ENCODE measurements at regions not wholly inside any gene's neighbourhood (a gene's known extent, or its start where the extent isn't known, plus 50 kb on each side); places are given as distances from the start of the nearest gene placed in this dataset.

- DNase-seq (ENCODE audit: low spot score), result no peak
Measured at GRCh38 chr5:60374409-60374808, 325.6 kb downstream of the DEPDC1B start.

DNA sequence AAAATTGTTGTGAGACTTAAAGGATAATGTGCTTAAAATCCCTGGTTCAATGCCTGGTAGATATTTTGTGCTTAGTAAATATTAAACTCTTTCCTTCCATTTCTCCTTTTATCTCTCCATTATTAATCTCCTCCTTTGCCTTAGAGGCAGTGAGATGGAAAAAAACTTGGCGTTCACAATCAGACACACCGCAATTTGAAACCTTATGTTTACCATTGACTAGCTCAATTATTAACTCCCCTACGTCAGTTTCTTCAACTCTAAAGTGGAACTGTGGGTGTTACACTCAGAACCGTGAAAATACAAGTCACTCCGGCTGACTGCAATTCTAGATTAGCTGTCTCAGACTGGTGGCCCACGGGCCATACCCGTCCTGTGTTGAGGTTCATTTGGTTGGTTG is 327.2 kb downstream of the DEPDC1B start:
- DNase-seq (ENCODE audit: low spot score), result no peak

DNA sequence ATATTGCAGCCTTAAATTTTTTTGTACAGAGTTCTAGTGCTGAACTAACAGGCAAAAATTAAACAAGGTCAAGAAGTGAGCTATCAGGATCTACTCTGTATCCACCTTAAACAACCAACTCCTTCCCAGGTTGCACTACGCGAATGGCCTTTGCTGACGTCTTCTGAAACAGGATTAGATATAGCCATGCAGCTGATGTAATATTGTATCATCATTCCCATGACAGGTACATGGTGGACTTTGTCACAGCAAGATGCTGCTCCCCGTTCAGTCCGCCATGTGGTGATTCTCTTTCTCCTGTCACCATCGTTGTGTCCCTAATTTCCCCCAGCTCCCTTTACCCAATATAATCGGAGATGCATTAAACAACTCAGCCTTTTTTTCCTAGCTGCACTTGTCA is 328.9 kb downstream of the DEPDC1B start:
- DNase-seq (ENCODE audit: low spot score), result no peak

DNA sequence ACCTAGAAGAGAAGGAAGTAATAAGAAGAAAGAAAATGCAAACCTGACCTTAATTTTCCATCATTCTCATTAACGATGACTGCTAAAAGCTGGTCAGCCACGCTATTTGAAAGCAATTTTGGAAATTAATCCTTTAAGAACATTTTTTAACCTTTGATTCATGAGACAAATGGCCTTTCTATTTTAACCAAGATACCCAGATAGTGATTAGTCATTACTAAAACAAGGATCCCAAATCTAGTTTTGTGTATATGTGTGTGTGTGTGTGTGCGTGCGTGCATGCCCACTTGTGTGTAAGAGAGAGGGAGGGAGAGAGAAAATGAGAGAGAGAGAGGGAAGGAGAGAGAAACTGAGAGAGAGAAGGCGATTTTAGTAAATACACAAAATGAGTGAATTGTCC is 329.5 kb downstream of the DEPDC1B start:
- DNase-seq (ENCODE audit: low spot score), result no peak

DNA sequence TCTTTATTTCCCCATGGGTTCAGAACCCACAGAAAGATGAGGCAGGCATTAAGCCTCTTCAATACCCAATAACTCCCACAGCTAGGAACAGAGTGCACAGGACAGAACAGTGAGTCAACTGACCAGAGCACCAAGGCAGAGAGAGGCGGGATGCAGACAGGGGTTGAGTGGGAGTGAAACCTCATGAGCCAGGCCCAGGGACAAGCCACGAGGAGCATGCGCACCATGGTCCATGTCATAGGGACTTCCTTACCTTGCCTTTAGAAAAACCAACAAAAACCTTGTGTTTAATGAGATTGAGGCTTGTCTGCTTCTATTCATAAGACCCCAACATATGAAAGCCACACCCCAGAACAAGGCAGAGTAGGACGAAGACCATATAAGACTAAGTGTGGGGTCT is 330.6 kb downstream of the DEPDC1B start:
- DNase-seq (ENCODE audit: low spot score), result no peak

DNA sequence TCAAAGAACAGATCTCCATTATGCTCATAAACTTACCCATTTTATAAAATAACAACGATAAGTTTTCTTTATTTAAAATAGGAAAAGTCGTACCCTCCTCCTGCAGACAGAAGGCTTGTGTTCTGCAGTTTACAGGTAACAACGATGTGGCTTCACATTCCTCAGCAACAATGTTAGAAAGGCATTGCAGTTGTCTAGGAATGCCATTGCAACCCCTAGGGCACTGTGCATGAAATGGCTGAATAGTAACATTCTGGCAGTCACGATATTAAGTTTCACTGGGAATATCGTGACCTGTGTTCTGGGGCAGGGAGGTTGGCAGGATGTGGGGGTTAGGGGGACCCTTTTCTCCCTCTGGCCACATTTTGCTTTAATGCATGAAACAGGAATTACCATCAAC is 331.9 kb downstream of the DEPDC1B start:
- no peak for DNase-seq (ENCODE audit: low spot score)

DNA sequence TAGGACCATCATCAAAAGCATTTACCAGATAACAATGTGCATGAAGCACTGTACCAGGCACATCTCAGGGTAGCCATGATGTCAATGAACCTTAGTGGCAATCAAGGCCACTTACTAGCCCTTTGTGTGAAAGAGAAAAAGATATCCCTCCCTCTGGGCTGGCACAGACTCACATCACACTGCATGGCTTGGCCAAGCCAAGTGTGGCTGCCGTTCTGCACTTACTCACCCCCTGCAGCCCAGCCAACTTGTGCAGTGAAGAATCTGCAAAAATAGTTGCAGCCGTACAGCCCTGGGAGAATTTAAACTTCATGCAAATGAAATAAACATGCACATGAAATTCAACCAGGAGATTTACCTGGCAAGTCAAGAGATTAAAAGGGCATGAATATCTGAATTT is 333.5 kb downstream of the DEPDC1B start:
- DNase-seq (ENCODE audit: low spot score), result no peak

- DNase-seq (ENCODE audit: low spot score), result peak; percentile 3
Measured at GRCh38 chr5:60365001-60365400, 335.0 kb downstream of the DEPDC1B start.

- DNase-seq (ENCODE audit: low spot score), result no peak
Measured at GRCh38 chr5:60362158-60362557, 337.8 kb downstream of the DEPDC1B start.

GRCh38 chr5:60360355-60360754 is 339.6 kb downstream of the DEPDC1B start:
- DNase-seq (ENCODE audit: low spot score), result no peak

GRCh38 chr5:60357302-60357701 is 342.7 kb downstream of the DEPDC1B start:
- DNase-seq (ENCODE audit: low spot score), result no peak

- DNase-seq (ENCODE audit: low spot score), result no peak
Measured at GRCh38 chr5:60356745-60357144, 343.2 kb downstream of the DEPDC1B start.

GRCh38 chr5:60355181-60355580 is 344.8 kb downstream of the DEPDC1B start:
- DNase-seq (ENCODE audit: low spot score), result no peak

DNA sequence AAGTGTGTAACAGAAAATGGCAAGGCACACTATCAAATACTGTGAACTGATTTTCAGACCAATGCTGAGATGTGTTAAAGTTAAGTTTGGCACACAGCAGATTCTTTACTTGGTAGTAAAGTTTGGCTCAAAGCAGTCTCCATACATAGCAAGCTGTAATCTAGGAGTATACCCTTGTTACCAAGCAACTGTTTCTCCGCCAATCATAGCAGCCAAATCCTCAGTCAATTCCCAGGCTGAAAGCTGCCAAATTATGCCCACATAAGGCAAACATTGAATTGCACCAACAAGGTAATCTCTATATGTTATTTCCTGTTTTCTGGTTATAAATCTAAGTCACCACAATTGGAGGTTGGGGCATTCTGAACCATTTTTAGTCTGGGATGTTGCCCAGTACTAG is 345.7 kb downstream of the DEPDC1B start:
- no peak for DNase-seq (ENCODE audit: low spot score)

- no peak for DNase-seq (ENCODE audit: low spot score)
Measured at GRCh38 chr5:60352992-60353599, 346.9 kb downstream of the DEPDC1B start.

GRCh38 chr5:60350794-60351193 is 349.2 kb downstream of the DEPDC1B start:
- no peak for DNase-seq (ENCODE audit: low spot score)

DNA sequence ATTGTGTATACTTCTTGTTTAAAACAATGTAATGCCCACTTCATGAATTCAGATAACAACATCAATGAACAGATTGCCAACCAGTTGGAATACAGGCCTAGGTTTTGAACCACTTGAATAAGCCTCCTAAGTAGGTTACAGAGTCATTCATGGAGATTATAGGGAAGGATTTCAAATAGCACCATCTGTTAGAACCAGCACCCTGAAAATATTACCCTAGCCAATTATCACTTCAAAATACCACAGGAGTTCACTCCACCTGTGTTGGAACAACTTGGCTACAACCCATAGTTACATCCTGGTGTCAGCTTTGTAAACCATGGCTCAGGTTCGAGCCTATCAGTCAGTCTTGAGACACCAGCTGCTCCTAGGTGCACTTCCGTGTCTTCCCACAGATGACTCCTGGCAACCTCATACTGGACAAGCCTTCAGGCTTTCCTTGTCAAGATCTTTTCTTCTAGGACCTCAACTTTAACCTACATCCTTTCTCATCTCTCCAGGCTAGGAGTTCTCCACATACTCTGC is 350.0 kb downstream of the DEPDC1B start:
- DNase-seq (ENCODE audit: low spot score), result no peak

DNA sequence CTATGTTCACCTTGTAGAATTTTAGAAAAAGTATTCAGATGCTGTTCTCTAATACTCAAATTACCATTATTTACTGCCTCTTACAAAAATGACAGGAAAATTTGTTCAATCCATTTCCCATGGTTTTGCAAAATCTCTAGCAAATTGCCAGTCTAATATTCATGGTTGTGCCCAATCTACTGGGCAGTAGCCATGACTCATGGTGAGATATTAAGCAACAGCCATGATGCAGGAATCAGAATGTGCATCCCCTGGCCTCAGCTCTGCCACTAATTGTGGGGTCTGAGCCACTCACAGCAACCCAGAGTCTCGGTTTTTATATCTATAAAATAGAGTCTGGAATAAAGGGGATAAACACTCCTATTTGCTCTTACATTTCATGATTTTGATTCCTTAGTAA is 353.6 kb downstream of the DEPDC1B start:
- DNase-seq (ENCODE audit: low spot score), result no peak

DNA sequence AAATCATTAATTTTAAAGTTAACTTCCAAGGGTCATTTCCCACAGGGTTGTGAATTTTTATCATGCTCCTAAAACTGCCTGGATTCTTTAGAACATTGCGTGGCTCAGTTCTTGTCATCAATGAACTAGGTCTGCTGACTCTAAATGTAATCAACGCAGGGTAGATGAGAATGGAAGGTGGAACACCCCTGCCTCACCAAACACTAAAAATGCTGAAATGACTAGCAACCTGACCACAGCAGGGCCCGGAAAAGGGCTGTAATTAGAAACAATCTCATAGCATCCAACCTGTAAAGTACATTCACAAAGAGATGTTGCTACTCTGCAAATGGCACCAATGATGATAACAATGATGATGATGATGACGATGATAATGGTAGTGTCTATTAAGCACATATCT is 356.9 kb downstream of the DEPDC1B start:
- no peak for DNase-seq (ENCODE audit: low spot score)

DNA sequence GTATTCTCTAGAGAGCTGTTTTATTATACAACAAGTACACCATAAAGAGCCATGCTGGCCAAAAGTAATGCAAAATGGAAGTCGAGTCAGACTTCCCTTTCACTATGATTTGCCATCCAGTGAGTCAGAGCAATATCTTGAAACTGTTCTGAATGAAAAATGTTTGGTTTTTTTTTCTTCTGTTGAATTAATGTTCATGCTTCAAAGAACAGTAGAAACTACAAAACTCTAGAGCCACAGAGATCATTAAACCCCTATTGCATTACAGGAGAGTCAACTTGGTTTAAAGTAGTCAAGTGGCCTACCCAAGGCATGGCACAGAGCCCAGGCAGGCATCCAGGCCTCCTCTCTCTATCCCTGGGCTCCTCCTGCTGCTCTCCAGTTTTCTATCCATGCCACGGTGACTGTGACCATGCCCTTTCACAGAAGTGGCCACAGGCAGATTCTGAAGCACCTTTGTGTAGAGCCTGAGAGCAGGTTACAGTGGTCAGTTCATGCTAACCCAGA is 358.9 kb downstream of the DEPDC1B start:
- DNase-seq (ENCODE audit: low spot score), result no peak

- no peak for DNase-seq (ENCODE audit: low spot score)
Measured at GRCh38 chr5:60340326-60340725, 359.6 kb downstream of the DEPDC1B start.

DNA sequence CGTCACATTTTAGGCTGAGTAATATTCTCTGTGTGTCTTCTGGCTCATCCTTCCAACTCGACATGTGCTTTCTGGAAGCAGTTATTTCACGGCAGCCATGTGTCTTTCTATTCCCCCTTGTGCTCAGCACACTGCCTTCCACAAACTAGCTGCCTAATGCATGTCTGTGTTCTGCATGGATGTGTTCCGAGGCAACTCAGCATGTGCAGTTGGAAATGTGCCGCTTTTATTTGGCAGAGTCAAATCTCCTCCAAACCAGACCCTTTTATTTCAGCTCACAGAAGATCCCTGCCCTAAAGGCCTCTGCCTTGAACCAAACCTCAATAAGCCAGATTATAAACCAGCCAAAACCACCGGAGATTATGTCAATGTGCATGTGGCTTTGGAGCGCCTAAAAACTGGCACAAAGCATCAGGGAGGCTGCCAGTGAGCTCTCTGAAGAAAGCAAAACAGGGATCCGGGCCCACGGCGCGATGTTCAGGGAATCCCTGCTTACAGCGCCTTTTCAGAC is 360.2 kb downstream of the DEPDC1B start:
- DNase-seq (ENCODE audit: low spot score), result no peak

- DNase-seq (ENCODE audit: low spot score), result no peak
Measured at GRCh38 chr5:60338846-60339245, 361.1 kb downstream of the DEPDC1B start.

- no peak for DNase-seq (ENCODE audit: low spot score)
Measured at GRCh38 chr5:60336491-60336890, 363.5 kb downstream of the DEPDC1B start.
